Mesenchymal stem cell (in vitro differentiated cells and primary cell): ENCODE measurements at regions not wholly inside any gene's neighbourhood (a gene's known extent, or its start where the extent isn't known, plus 50 kb on each side); places are given as distances from the start of the nearest gene placed in this dataset.

Experiments used
- DNase-seq: peaks from one replicate; pipeline ENCODE4 v3.0.0-alpha.2; 2013
- H2AFZ ChIP-seq: one replicate; pipeline ENCODE4 v1.6.1; 2013; ENCODE audit warnings: low read depth, mild to moderate bottlenecking, control low read depth, inconsistent platforms, low read length, moderate library complexity
- H2AK5ac ChIP-seq: 2 replicates; pipeline ENCODE4 v1.6.1; 2013; ENCODE audit warnings: low read length, moderate library complexity, mild to moderate bottlenecking, inconsistent platforms; ENCODE audit not compliant: severe bottlenecking
- H2BK120ac ChIP-seq: one replicate; pipeline ENCODE4 v1.6.1; 2013; ENCODE audit warnings: low read depth, mild to moderate bottlenecking, inconsistent platforms, low read length, moderate library complexity
- H2BK12ac ChIP-seq, 2 experiments: one replicate each; pipeline ENCODE4 v1.6.1; 2013; ENCODE audit warnings: inconsistent platforms in 2 of 2, low read length in 2 of 2, mild to moderate bottlenecking in 2 of 2, moderate library complexity in 2 of 2, control low read depth in 1 of 2
- H2BK15ac ChIP-seq: one replicate; pipeline ENCODE4 v1.6.1; 2013; ENCODE audit warnings: mild to moderate bottlenecking, low read depth, inconsistent platforms; ENCODE audit not compliant: poor library complexity, severe bottlenecking
- H2BK5ac ChIP-seq: 2 replicates; pipeline ENCODE4 v1.6.1; 2013; ENCODE audit warnings: low read depth, mild to moderate bottlenecking, low read length, control low read depth, inconsistent platforms; ENCODE audit not compliant: poor library complexity, severe bottlenecking
- H3K14ac ChIP-seq, 2 experiments: one replicate each; pipeline ENCODE4 v1.6.1; 2013; ENCODE audit warnings: inconsistent platforms in 2 of 2, low read length in 2 of 2, control low read depth in 1 of 2, mild to moderate bottlenecking in 1 of 2, moderate library complexity in 1 of 2
- H3K18ac ChIP-seq, 2 experiments: one replicate each; pipeline ENCODE4 v1.6.1; 2013; ENCODE audit warnings: inconsistent platforms in 2 of 2, low read length in 2 of 2, control low read depth in 1 of 2, low read depth in 1 of 2, mild to moderate bottlenecking in 1 of 2
- H3K23ac ChIP-seq, 2 experiments: one replicate each; pipeline ENCODE4 v1.6.1; 2013; ENCODE audit warnings: inconsistent platforms in 2 of 2, low read length in 2 of 2, mild to moderate bottlenecking in 2 of 2, moderate library complexity in 2 of 2, control low read depth in 1 of 2
- H3K27ac ChIP-seq: 2 replicates; pipeline ENCODE4 v1.5.1; 2013; ENCODE audit warnings: mild to moderate bottlenecking, moderate library complexity, low read length, control low read depth, inconsistent platforms; ENCODE audit not compliant: poor library complexity, severe bottlenecking
- H3K27me3 ChIP-seq, 2 experiments: 2 replicates each; pipeline versions ENCODE4 v1.6.1 to v1.7.0; 2013; ENCODE audit warnings: low read length in 2 of 2, mild to moderate bottlenecking in 2 of 2, moderate library complexity in 2 of 2, control low read depth in 1 of 2, inconsistent platforms in 1 of 2; ENCODE audit not compliant: control insufficient read depth in 1 of 2, insufficient read depth in 1 of 2
- H3K36me3 ChIP-seq, 2 experiments: 2 replicates each; pipeline versions ENCODE4 v1.6.1 to v1.7.0; 2013; ENCODE audit warnings: low read length in 2 of 2, control low read depth in 1 of 2, inconsistent platforms in 1 of 2, low read depth in 1 of 2, mild to moderate bottlenecking in 1 of 2; ENCODE audit not compliant: insufficient read depth in 2 of 2, control insufficient read depth in 1 of 2
- H3K4ac ChIP-seq, 2 experiments: one replicate each; pipeline ENCODE4 v1.6.1; 2013; ENCODE audit warnings: inconsistent platforms in 2 of 2, low read length in 2 of 2, mild to moderate bottlenecking in 2 of 2, moderate library complexity in 2 of 2, control low read depth in 1 of 2, low read depth in 1 of 2
- H3K4me1 ChIP-seq: 2 replicates; pipeline ENCODE4 v1.6.1; 2013; ENCODE audit warnings: low read depth, low read length, control low read depth; ENCODE audit not compliant: control insufficient read depth, insufficient read depth
- H3K4me2 ChIP-seq: 2 replicates; pipeline ENCODE4 v1.6.1; 2013; ENCODE audit warnings: low read length, mild to moderate bottlenecking, inconsistent platforms; ENCODE audit not compliant: poor library complexity, severe bottlenecking
- H3K4me3 ChIP-seq, 2 experiments: 2 replicates each; pipeline versions ENCODE4 v1.5.1 to v1.7.0; 2013; ENCODE audit warnings: low read length in 2 of 2, mild to moderate bottlenecking in 2 of 2, control low read depth in 1 of 2, low read depth in 1 of 2; ENCODE audit not compliant: insufficient read depth in 1 of 2
- H3K79me1 ChIP-seq: replicated peaks from 2 replicates; pipeline ENCODE4 v1.6.1; 2013; ENCODE audit warnings: mild to moderate bottlenecking, control low read depth, low read length, inconsistent platforms; ENCODE audit not compliant: poor library complexity, severe bottlenecking
- H3K9ac ChIP-seq: 2 replicates; pipeline ENCODE4 v1.7.0; 2013; ENCODE audit warnings: mild to moderate bottlenecking, low read length, moderate library complexity
- H3K9me3 ChIP-seq: 2 replicates; pipeline ENCODE4 v1.7.0; 2013; ENCODE audit warnings: mild to moderate bottlenecking, low read length; ENCODE audit not compliant: control insufficient read depth
- H4K8ac ChIP-seq: one replicate; pipeline ENCODE4 v1.6.1; 2013; ENCODE audit warnings: inconsistent platforms, mild to moderate bottlenecking, low read length, moderate library complexity
- H4K91ac ChIP-seq: one replicate; pipeline ENCODE4 v1.6.1; 2013; ENCODE audit warnings: mild to moderate bottlenecking, low read length, inconsistent platforms
- WGBS: methylation state at CpG from one replicate; pipeline ENCODE4 v1.1.7; 2013; ENCODE audit warnings: mixed read lengths; 5-methylcytosine and 5-hydroxymethylcytosine counted together

DNA sequence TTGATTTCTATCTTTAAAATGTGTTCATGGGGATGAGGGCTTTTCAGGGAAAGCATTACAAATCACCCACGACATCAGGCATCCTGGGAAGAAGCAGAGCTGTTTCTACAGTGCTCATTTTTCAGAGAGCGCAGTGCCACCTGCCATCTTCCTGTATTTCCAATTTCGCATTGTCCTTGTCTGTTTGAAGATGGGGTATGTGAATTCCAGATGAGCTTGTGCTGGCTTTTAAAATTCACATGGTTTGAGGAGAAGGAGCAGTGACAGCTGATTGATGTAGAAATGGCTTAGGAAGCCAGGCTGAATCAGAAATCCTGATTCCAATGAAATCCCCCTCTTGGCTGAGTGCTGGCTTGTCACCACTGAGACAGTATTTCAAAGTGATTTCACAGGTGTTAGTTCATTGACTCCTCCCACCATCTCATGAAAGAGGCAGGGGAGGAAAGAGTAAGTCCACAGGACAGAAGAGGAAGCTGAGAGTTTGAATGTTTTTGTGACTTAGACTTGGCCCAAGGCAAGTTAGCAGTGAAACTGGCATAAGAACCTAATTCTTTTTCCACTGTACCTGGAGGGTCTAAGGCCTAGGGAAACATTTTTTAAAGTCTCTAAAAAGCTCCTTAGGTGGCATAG is 344.6 kb upstream of the C11orf87 start:
- DNase-seq, result no peak
- no peak overlapping the region for H3K23ac ChIP-seq
- no peak overlapping the region for H2AK5ac ChIP-seq
- no peak overlapping the region for H2AFZ ChIP-seq
- no peaks in the 10 kb centered on the region for H3K27me3 ChIP-seq
- no peak overlapping the region for H3K18ac ChIP-seq
- H2BK5ac ChIP-seq, result no peak overlapping the region
- H3K27ac ChIP-seq, result no peak overlapping the region
- no peak overlapping the region for H3K14ac ChIP-seq
- H3K4me1 ChIP-seq, result no peaks in the 10 kb centered on the region
- H3K9ac ChIP-seq, result no peak overlapping the region
- no peaks in the 10 kb centered on the region for H3K79me1 ChIP-seq
- H2BK15ac ChIP-seq, result no peak overlapping the region
- no peak overlapping the region for H3K4me3 ChIP-seq
- no peaks in the 10 kb centered on the region for H3K9me3 ChIP-seq
- WGBS, result 95% methylated on average over 3 of the region's 3 CpGs
- H3K4me2 ChIP-seq, result no peak overlapping the region
- H2BK12ac ChIP-seq, result no peak overlapping the region
- no peak overlapping the region for H3K4ac ChIP-seq
- no peak overlapping the region for H4K8ac ChIP-seq
- no peaks in the 10 kb centered on the region for H3K36me3 ChIP-seq
- no peak overlapping the region for H4K91ac ChIP-seq
- no peak overlapping the region for H2BK120ac ChIP-seq

DNA sequence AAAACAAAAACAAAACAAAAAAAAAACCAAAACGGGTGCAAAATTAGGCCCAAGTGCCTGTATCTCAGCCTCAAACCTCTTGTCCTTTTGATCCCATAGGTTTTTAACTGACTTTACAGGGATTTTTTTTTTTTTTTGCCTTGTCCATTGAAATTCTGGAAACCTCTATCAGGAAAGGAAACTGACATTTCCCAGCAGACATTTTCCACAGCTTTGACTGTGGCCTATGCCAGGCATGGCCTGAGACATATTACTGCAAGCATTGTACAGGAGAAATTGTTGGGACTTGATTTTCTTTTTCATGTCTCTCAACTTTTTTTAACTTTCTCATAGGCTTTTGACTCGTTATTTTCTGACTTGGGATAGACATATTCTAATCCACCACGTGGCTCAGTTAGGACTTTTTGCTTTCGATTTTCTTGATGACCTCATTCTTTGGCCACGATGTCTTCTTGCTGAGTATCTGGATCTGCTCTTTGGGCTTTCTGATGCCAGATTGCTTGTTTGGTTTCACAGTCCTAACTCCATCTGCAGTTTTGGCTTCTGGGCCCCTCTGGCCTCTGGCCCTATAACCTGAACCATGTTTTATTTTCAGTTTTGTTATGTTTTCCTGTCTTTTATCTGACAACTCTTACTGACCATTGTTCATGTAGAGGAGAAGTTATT is 336.1 kb upstream of the C11orf87 start:
- DNase-seq, result no peak
- H2BK5ac ChIP-seq, result no peak overlapping the region
- H4K8ac ChIP-seq, result no peak overlapping the region
- 88% methylated on average over 5 of the region's 5 CpGs for WGBS
- no peak overlapping the region for H2AFZ ChIP-seq
- no peaks in the 10 kb centered on the region for H3K27me3 ChIP-seq
- no peak overlapping the region for H3K18ac ChIP-seq
- H3K9me3 ChIP-seq, result no peaks in the 10 kb centered on the region
- H4K91ac ChIP-seq, result no peak overlapping the region
- H2BK15ac ChIP-seq, result no peak overlapping the region
- no peak overlapping the region for H3K14ac ChIP-seq
- H2BK12ac ChIP-seq, result no peak overlapping the region
- H3K4me2 ChIP-seq, result no peak overlapping the region
- H2AK5ac ChIP-seq, result no peak overlapping the region
- peak overlapping the region; percentile 79 for H3K9ac ChIP-seq
- no peak overlapping the region for H3K27ac ChIP-seq
- H3K23ac ChIP-seq, result no peak overlapping the region
- peak overlapping the region in 1 of 2 experiments; percentile 3 for H3K4me3 ChIP-seq
- H3K79me1 ChIP-seq, result no peaks in the 10 kb centered on the region
- no peaks in the 10 kb centered on the region for H3K4me1 ChIP-seq
- H3K4ac ChIP-seq, result no peak overlapping the region
- no peak overlapping the region for H2BK120ac ChIP-seq
- no peaks in the 10 kb centered on the region for H3K36me3 ChIP-seq

GRCh38 chr11:109086931-109087330 is 335.1 kb upstream of the C11orf87 start:
- H3K27me3 ChIP-seq, result no peaks in the 10 kb centered on the region

GRCh38 chr11:109088086-109088485 is 333.9 kb upstream of the C11orf87 start:
- Histone ChIP-seq H3K4me2 (no peak overlapping the region), H3K18ac (no peak overlapping the region), H3K4me1 (no peaks in the 10 kb centered on the region), H3K9ac (no peak overlapping the region), H3K36me3 (no peaks in the 10 kb centered on the region), H3K27me3 (no peaks in the 10 kb centered on the region), H2AK5ac (no peak overlapping the region), H4K91ac (no peak overlapping the region), H4K8ac (no peak overlapping the region), H2BK120ac (no peak overlapping the region), H2BK12ac (no peak overlapping the region), H3K9me3 (no peaks in the 10 kb centered on the region), H2BK5ac (no peak overlapping the region), H3K4me3 (no peak overlapping the region), H2AFZ (no peak overlapping the region), H2BK15ac (no peak overlapping the region), H3K4ac (no peak overlapping the region), H3K14ac (no peak overlapping the region), H3K79me1 (no peaks in the 10 kb centered on the region), H3K23ac (no peak overlapping the region), H3K27ac (no peak overlapping the region)
- no peak for DNase-seq
- 86% methylated on average over 2 of the region's 2 CpGs for WGBS

More at GRCh38 chr11:109086931-109087330, 335.1 kb upstream of the C11orf87 start:
- no peak overlapping the region for H2BK15ac ChIP-seq
- no peak overlapping the region for H3K23ac ChIP-seq
- 63% methylated on average over 1 of the region's 1 CpG for WGBS
- H2AFZ ChIP-seq, result no peak overlapping the region
- H3K4ac ChIP-seq, result no peak overlapping the region
- H3K27ac ChIP-seq, result no peak overlapping the region
- H3K4me1 ChIP-seq, result no peaks in the 10 kb centered on the region
- H3K36me3 ChIP-seq, result no peaks in the 10 kb centered on the region
- no peak overlapping the region for H2AK5ac ChIP-seq
- H2BK120ac ChIP-seq, result no peak overlapping the region
- DNase-seq, result no peak
- no peak overlapping the region for H4K91ac ChIP-seq
- no peak overlapping the region for H3K4me2 ChIP-seq
- H3K9ac ChIP-seq, result no peak overlapping the region
- no peak overlapping the region for H3K18ac ChIP-seq
- no peaks in the 10 kb centered on the region for H3K79me1 ChIP-seq
- H3K4me3 ChIP-seq, result no peak overlapping the region
- no peak overlapping the region for H4K8ac ChIP-seq
- H3K9me3 ChIP-seq, result no peaks in the 10 kb centered on the region
- H2BK5ac ChIP-seq, result no peak overlapping the region
- no peak overlapping the region for H2BK12ac ChIP-seq
- no peak overlapping the region for H3K14ac ChIP-seq
